ENCODE measurements at regions not wholly inside any gene's neighbourhood (a gene's known extent, or its start where the extent isn't known, plus 50 kb on each side); places are given as distances from the start of the nearest gene placed in this dataset.

GRCh38 chr3:84877092-84877491 lies 81.7 kb upstream of the CADM2 start:
- no peak for DNase-seq (ENCODE audit: low spot score)

GRCh38 chr3:84881288-84881687 lies 77.5 kb upstream of the CADM2 start:
- DNase-seq (ENCODE audit: low spot score): no peak

GRCh38 chr3:84885199-84885882 lies 73.4 kb upstream of the CADM2 start:
- DNase-seq (ENCODE audit: low spot score): no peak

GRCh38 chr3:84891851-84892250 lies 66.9 kb upstream of the CADM2 start:
- DNase-seq (ENCODE audit: low spot score): no peak

- no peak for DNase-seq (ENCODE audit: low spot score)
These were observed 65.6 kb upstream of the CADM2 start for GRCh38 chr3:84893211-84893610.

- no peak for DNase-seq (ENCODE audit: low spot score)
These were observed 54.6 kb upstream of the CADM2 start for GRCh38 chr3:84904212-84904611.

- no peak for DNase-seq (ENCODE audit: low spot score)
These were observed 53.8 kb upstream of the CADM2 start for GRCh38 chr3:84904816-84905555.

GRCh38 chr3:84905556-84905920 lies 53.3 kb upstream of the CADM2 start:
- DNase-seq (ENCODE audit: low spot score): no peak

GRCh38 chr3:84906065-84906464 lies 52.7 kb upstream of the CADM2 start:
- no peak for DNase-seq (ENCODE audit: low spot score)
